WTC11 (cell line): ENCODE measurements at regions not wholly inside any gene's neighbourhood (a gene's known extent, or its start where the extent isn't known, plus 50 kb on each side); places are given as distances from the start of the nearest gene placed in this dataset.
"Not testable (repeated sequence)": the region's sequence is repeated elsewhere in the genome, so short reads cannot be mapped to it uniquely, and the experiment has no call there.

Experiments used
- ATAC-seq: fragments of 200-7000 bp; cut with Tn5 transposase; 2 replicates; pipeline ENCODE4 v1.10.0; 2021; ENCODE audit warnings: mild to moderate bottlenecking, moderate library complexity
- CTCF ChIA-PET: fragments of 300-600 bp; sonication (Branson Sonifier 250); formaldehyde crosslinking; loops from one replicate; lab custom pipeline; 2021; ENCODE audit warnings: antibody characterized with exemption; lab: Charles Lee
- POLR2A ChIA-PET: fragments of 350-600 bp; sonication (Branson Sonifier 250); formaldehyde crosslinking; loops from one replicate; lab custom pipeline; 2021; ENCODE audit warnings: antibody characterized with exemption; lab: Charles Lee
- DNase-seq: peaks from one replicate; pipeline ENCODE4 v3.0.0; 2021; ENCODE audit warnings: low spot score
- H3K27ac Mint-ChIP-seq: 2 replicates; pipeline ENCODE4 v1.8.0; 2021; ENCODE audit warnings: mixed read lengths
- H3K27me3 Mint-ChIP-seq: 2 replicates; pipeline ENCODE4 v1.8.0; 2021; ENCODE audit warnings: low read depth, mild to moderate bottlenecking, moderate library complexity, mixed read lengths
- H3K36me3 Mint-ChIP-seq: 2 replicates; pipeline ENCODE4 v1.8.0; 2021; ENCODE audit warnings: mixed read lengths
- H3K4me1 Mint-ChIP-seq: 2 replicates; pipeline ENCODE4 v1.8.0; 2022; ENCODE audit warnings: mixed read lengths
- H3K4me3 Mint-ChIP-seq: 2 replicates; pipeline ENCODE4 v1.8.0; 2021; ENCODE audit warnings: mild to moderate bottlenecking, moderate library complexity, mixed read lengths
- H3K9me3 Mint-ChIP-seq: 2 replicates; pipeline ENCODE4 v1.8.0; 2021; ENCODE audit warnings: mixed read lengths
- CTCF ChIP-seq: fragments of 200-600 bp; IDR thresholded peaks from 2 replicates; pipeline ENCODE4 v1.8.0; 2022; ENCODE audit warnings: antibody characterized with exemption
- ELF4 ChIP-seq: sonication (generic); formaldehyde crosslinking; IDR thresholded peaks from 2 replicates; pipeline ENCODE4 v1.8.1; 2022; ENCODE audit warnings: low read depth, mild to moderate bottlenecking, moderate library complexity, missing genetic modification reagents
- FOXJ3 ChIP-seq: sonication (generic); formaldehyde crosslinking; IDR thresholded peaks from 2 replicates; pipeline ENCODE4 v1.9.0; 2021; ENCODE audit warnings: missing genetic modification reagents, mild to moderate bottlenecking, borderline replicate concordance
- FOXP1 ChIP-seq: sonication (generic); formaldehyde crosslinking; IDR thresholded peaks from 2 replicates; pipeline ENCODE4 v1.8.0; 2022; ENCODE audit warnings: missing genetic modification reagents, mild to moderate bottlenecking, moderate library complexity, borderline replicate concordance
- GABPB1 ChIP-seq: sonication (generic); formaldehyde crosslinking; IDR thresholded peaks from 2 replicates; pipeline ENCODE4 v1.8.1; 2023; ENCODE audit warnings: mild to moderate bottlenecking, missing genetic modification reagents
- GRHL2 ChIP-seq: fragments of 250-450 bp; sonication (Bioruptor Pico); IDR thresholded peaks from 2 replicates; pipeline ENCODE4 v1.8.0; 2022; ENCODE audit warnings: mild to moderate bottlenecking, moderate library complexity; ENCODE audit not compliant: insufficient replicate concordance, severe bottlenecking
- KAT7 ChIP-seq: sonication (generic); formaldehyde crosslinking; IDR thresholded peaks from 2 replicates; pipeline ENCODE4 v1.8.1; 2023; ENCODE audit warnings: missing genetic modification reagents, mild to moderate bottlenecking, borderline replicate concordance
- NR2C2 ChIP-seq: sonication (generic); formaldehyde crosslinking; IDR thresholded peaks from 2 replicates; pipeline ENCODE4 v1.8.0; 2022; ENCODE audit warnings: mild to moderate bottlenecking, missing genetic modification reagents
- PRRX2 ChIP-seq: fragments of 250-450 bp; sonication (Bioruptor Pico); IDR thresholded peaks from 2 replicates; pipeline ENCODE4 v1.8.0; 2021; ENCODE audit warnings: mild to moderate bottlenecking
- SMAD3 ChIP-seq: sonication (generic); formaldehyde crosslinking; IDR thresholded peaks from 2 replicates; pipeline ENCODE4 v1.8.0; 2022; ENCODE audit warnings: missing genetic modification reagents, mild to moderate bottlenecking, borderline replicate concordance
- ZNF121 ChIP-seq: sonication (generic); formaldehyde crosslinking; IDR thresholded peaks from 2 replicates; pipeline ENCODE4 v1.8.0; 2023; ENCODE audit warnings: missing genetic modification reagents
- ZNF512 ChIP-seq: sonication (generic); formaldehyde crosslinking; IDR thresholded peaks from 2 replicates; pipeline ENCODE4 v1.8.1; 2022; ENCODE audit warnings: missing genetic modification reagents, borderline replicate concordance
- ZSCAN18 ChIP-seq: fragments of 250-450 bp; sonication (Bioruptor Pico); IDR thresholded peaks from 2 replicates; pipeline ENCODE4 v2.1.2; 2022; ENCODE audit warnings: mild to moderate bottlenecking, moderate library complexity
- TF ChIP-seq, protein P1 (sequence below): sonication (generic); formaldehyde crosslinking; IDR thresholded peaks from 2 replicates; pipeline ENCODE4 v1.8.0; 2022; ENCODE audit warnings: mild to moderate bottlenecking, missing genetic modification reagents
- TF ChIP-seq, protein P2 (sequence below): sonication (generic); formaldehyde crosslinking; IDR thresholded peaks from 2 replicates; pipeline ENCODE4 v1.8.1; 2022; ENCODE audit warnings: low read depth, mild to moderate bottlenecking, moderate library complexity, missing genetic modification reagents, borderline replicate concordance
- TF ChIP-seq, protein P3 (sequence below): sonication (generic); formaldehyde crosslinking; IDR thresholded peaks from 2 replicates; pipeline ENCODE4 v1.8.0; 2023; ENCODE audit warnings: mild to moderate bottlenecking, missing genetic modification reagents
- TF ChIP-seq, protein P4 (sequence below): sonication (generic); formaldehyde crosslinking; IDR thresholded peaks from 2 replicates; pipeline ENCODE4 v1.8.1; 2022; ENCODE audit warnings: mild to moderate bottlenecking, moderate library complexity, missing genetic modification reagents
- TF ChIP-seq, protein P5 (sequence below): sonication (generic); formaldehyde crosslinking; IDR thresholded peaks from 2 replicates; pipeline ENCODE4 v1.8.1; 2023; ENCODE audit warnings: mild to moderate bottlenecking, missing genetic modification reagents
- TF ChIP-seq, protein P6 (sequence below): sonication (generic); formaldehyde crosslinking; IDR thresholded peaks from 2 replicates; pipeline ENCODE4 v1.8.1; 2023; ENCODE audit warnings: mild to moderate bottlenecking, moderate library complexity, missing genetic modification reagents

GRCh38 chr5:18534119-18534518, 899.9 kb downstream of the TAF11L14 start (continued):
- TF ChIP-seq ZSCAN18 (CRISPR knock-in tag), result no peak
- TF ChIP-seq KAT7 (CRISPR knock-in tag), result no peak
- TF ChIP-seq, protein P1, sequence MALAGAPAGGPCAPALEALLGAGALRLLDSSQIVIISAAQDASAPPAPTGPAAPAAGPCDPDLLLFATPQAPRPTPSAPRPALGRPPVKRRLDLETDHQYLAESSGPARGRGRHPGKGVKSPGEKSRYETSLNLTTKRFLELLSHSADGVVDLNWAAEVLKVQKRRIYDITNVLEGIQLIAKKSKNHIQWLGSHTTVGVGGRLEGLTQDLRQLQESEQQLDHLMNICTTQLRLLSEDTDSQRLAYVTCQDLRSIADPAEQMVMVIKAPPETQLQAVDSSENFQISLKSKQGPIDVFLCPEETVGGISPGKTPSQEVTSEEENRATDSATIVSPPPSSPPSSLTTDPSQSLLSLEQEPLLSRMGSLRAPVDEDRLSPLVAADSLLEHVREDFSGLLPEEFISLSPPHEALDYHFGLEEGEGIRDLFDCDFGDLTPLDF (CRISPR knock-in tag), result no peak
- TF ChIP-seq GRHL2, result no peak

DNA sequence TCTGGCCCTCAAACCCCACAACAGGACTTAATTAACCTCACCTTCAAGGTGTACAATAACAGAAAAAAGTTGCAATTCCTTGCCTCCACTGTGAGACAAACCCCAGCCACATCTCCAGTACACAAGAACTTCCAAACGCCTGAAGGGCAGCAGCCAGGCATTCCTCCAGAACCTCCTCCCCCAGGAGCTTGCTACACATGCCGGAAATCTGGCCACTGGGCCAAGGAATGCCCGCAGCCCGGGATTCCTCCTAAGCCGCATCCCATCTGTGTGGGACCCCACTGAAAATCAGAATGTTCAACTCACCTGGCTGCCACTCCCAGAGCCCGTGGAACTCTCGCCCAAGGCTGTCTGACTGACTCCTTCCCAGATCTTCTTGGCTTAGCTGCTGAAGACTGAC, 901.5 kb downstream of the TAF11L14 start:
- CTCF ChIA-PET, DNase-seq, H3K4me3 Mint-ChIP-seq, H3K27me3 Mint-ChIP-seq, H3K27ac Mint-ChIP-seq, POLR2A ChIA-PET, ATAC-seq: not testable (repeated sequence)
- peaks cover 61% of the 10 kb centered on the region for H3K4me1 Mint-ChIP-seq
- peaks cover 16% of the 10 kb centered on the region for H3K36me3 Mint-ChIP-seq
- peaks cover 13% of the 10 kb centered on the region for H3K9me3 Mint-ChIP-seq

DNA sequence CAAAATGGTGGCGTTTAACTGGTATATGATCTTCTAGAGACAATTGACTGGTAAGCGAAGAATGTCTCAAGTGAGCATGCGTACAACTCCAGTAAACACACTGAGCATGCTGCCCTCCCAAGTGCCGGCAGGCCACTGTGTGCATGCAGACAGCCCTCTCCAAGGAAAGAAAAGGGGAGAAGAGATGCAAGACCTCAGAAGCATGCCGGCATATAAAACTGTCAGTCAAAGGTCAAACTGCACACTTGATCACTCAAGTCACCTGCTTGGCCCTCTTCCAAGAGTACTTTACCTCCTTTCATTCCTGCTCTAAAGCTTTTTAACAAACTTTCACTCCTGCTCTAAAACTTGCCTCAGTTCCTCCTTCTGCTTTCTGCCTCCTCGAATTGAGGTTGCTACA, 910.2 kb downstream of the TAF11L14 start:
- ChIA-PET POLR2A (interaction anchor here (0.6 kb wide), 1 partner anchor 830 kb away, joined by 3 read pairs; no protein-coding TSS in a partner anchor), CTCF (no interaction called here)
- H3K4me3 Mint-ChIP-seq, result no peak overlapping the region
- ATAC-seq, result peak; percentile 27
- H3K27me3 Mint-ChIP-seq, result no peaks in the 10 kb centered on the region; the same call in 1 of the 2 replicates
- peaks cover 22% of the 10 kb centered on the region for H3K9me3 Mint-ChIP-seq
- TF ChIP-seq, protein P2, sequence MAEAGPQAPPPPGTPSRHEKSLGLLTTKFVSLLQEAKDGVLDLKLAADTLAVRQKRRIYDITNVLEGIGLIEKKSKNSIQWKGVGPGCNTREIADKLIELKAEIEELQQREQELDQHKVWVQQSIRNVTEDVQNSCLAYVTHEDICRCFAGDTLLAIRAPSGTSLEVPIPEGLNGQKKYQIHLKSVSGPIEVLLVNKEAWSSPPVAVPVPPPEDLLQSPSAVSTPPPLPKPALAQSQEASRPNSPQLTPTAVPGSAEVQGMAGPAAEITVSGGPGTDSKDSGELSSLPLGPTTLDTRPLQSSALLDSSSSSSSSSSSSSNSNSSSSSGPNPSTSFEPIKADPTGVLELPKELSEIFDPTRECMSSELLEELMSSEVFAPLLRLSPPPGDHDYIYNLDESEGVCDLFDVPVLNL (CRISPR knock-in tag), result no peak
- TF ChIP-seq ZNF512 (no peak), NR2C2 (CRISPR knock-in tag) (no peak), PRRX2 (CRISPR knock-in tag) (no peak), FOXJ3 (CRISPR knock-in tag) (no peak), CTCF (no peak), ZNF121 (CRISPR knock-in tag) (no peak), GABPB1 (CRISPR knock-in tag) (no peak), ELF4 (CRISPR knock-in tag) (no peak), SMAD3 (CRISPR knock-in tag) (no peak), KAT7 (CRISPR knock-in tag) (no peak), FOXP1 (no peak)
- TF ChIP-seq, protein P3, sequence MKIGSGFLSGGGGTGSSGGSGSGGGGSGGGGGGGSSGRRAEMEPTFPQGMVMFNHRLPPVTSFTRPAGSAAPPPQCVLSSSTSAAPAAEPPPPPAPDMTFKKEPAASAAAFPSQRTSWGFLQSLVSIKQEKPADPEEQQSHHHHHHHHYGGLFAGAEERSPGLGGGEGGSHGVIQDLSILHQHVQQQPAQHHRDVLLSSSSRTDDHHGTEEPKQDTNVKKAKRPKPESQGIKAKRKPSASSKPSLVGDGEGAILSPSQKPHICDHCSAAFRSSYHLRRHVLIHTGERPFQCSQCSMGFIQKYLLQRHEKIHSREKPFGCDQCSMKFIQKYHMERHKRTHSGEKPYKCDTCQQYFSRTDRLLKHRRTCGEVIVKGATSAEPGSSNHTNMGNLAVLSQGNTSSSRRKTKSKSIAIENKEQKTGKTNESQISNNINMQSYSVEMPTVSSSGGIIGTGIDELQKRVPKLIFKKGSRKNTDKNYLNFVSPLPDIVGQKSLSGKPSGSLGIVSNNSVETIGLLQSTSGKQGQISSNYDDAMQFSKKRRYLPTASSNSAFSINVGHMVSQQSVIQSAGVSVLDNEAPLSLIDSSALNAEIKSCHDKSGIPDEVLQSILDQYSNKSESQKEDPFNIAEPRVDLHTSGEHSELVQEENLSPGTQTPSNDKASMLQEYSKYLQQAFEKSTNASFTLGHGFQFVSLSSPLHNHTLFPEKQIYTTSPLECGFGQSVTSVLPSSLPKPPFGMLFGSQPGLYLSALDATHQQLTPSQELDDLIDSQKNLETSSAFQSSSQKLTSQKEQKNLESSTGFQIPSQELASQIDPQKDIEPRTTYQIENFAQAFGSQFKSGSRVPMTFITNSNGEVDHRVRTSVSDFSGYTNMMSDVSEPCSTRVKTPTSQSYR, result no peak
- TF ChIP-seq, protein P4, sequence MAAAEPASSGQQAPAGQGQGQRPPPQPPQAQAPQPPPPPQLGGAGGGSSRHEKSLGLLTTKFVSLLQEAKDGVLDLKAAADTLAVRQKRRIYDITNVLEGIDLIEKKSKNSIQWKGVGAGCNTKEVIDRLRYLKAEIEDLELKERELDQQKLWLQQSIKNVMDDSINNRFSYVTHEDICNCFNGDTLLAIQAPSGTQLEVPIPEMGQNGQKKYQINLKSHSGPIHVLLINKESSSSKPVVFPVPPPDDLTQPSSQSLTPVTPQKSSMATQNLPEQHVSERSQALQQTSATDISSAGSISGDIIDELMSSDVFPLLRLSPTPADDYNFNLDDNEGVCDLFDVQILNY (CRISPR knock-in tag), result no peak
- TF ChIP-seq, protein P5, sequence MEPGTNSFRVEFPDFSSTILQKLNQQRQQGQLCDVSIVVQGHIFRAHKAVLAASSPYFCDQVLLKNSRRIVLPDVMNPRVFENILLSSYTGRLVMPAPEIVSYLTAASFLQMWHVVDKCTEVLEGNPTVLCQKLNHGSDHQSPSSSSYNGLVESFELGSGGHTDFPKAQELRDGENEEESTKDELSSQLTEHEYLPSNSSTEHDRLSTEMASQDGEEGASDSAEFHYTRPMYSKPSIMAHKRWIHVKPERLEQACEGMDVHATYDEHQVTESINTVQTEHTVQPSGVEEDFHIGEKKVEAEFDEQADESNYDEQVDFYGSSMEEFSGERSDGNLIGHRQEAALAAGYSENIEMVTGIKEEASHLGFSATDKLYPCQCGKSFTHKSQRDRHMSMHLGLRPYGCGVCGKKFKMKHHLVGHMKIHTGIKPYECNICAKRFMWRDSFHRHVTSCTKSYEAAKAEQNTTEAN (CRISPR knock-in tag), result no peak
- TF ChIP-seq, protein P6, sequence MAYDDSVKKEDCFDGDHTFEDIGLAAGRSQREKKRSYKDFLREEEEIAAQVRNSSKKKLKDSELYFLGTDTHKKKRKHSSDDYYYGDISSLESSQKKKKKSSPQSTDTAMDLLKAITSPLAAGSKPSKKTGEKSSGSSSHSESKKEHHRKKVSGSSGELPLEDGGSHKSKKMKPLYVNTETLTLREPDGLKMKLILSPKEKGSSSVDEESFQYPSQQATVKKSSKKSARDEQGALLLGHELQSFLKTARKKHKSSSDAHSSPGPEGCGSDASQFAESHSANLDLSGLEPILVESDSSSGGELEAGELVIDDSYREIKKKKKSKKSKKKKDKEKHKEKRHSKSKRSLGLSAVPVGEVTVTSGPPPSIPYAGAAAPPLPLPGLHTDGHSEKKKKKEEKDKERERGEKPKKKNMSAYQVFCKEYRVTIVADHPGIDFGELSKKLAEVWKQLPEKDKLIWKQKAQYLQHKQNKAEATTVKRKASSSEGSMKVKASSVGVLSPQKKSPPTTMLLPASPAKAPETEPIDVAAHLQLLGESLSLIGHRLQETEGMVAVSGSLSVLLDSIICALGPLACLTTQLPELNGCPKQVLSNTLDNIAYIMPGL (CRISPR knock-in tag), result no peak
- DNase-seq, result no peak
- H3K27ac Mint-ChIP-seq, result peak overlapping the region; percentile 92
- H3K36me3 Mint-ChIP-seq, result peaks cover 25% of the 10 kb centered on the region
- H3K4me1 Mint-ChIP-seq, result peaks cover 39% of the 10 kb centered on the region
